SK-N-SH (cell line): ENCODE measurements at regions not wholly inside any gene's neighbourhood (a gene's known extent, or its start where the extent isn't known, plus 50 kb on each side); places are given as distances from the start of the nearest gene placed in this dataset.

Experiments
- MEF2A ChIP-seq: IDR thresholded peaks from 2 replicates; pipeline ENCODE4 v1.4.0; 2012; ENCODE audit warnings: low read depth, borderline replicate concordance
- TF ChIP-seq, protein P1 (sequence below): fragments of 200-600 bp; sonication (generic); IDR thresholded peaks from 2 replicates; pipeline ENCODE4 v1.6.1; 2017; ENCODE audit warnings: antibody characterized with exemption, mild to moderate bottlenecking, moderate library complexity
- TF ChIP-seq, protein P2 (sequence below): fragments of 150-350 bp; IDR thresholded peaks from 2 replicates; pipeline ENCODE4 v1.6.1; 2017; ENCODE audit warnings: antibody characterized with exemption, low read length, low read depth, borderline replicate concordance

- TF ChIP-seq, protein P1, sequence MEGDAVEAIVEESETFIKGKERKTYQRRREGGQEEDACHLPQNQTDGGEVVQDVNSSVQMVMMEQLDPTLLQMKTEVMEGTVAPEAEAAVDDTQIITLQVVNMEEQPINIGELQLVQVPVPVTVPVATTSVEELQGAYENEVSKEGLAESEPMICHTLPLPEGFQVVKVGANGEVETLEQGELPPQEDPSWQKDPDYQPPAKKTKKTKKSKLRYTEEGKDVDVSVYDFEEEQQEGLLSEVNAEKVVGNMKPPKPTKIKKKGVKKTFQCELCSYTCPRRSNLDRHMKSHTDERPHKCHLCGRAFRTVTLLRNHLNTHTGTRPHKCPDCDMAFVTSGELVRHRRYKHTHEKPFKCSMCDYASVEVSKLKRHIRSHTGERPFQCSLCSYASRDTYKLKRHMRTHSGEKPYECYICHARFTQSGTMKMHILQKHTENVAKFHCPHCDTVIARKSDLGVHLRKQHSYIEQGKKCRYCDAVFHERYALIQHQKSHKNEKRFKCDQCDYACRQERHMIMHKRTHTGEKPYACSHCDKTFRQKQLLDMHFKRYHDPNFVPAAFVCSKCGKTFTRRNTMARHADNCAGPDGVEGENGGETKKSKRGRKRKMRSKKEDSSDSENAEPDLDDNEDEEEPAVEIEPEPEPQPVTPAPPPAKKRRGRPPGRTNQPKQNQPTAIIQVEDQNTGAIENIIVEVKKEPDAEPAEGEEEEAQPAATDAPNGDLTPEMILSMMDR: no peak
- TF ChIP-seq MEF2A: no peak
- TF ChIP-seq, protein P2, sequence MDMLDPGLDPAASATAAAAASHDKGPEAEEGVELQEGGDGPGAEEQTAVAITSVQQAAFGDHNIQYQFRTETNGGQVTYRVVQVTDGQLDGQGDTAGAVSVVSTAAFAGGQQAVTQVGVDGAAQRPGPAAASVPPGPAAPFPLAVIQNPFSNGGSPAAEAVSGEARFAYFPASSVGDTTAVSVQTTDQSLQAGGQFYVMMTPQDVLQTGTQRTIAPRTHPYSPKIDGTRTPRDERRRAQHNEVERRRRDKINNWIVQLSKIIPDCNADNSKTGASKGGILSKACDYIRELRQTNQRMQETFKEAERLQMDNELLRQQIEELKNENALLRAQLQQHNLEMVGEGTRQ: no peak
Observed at GRCh38 chr6:165807249-165807960, 144.4 kb upstream of the PDE10A start.
